ENCODE measurements at regions not wholly inside any gene's neighbourhood (a gene's known extent, or its start where the extent isn't known, plus 50 kb on each side); places are given as distances from the start of the nearest gene placed in this dataset.

DNA sequence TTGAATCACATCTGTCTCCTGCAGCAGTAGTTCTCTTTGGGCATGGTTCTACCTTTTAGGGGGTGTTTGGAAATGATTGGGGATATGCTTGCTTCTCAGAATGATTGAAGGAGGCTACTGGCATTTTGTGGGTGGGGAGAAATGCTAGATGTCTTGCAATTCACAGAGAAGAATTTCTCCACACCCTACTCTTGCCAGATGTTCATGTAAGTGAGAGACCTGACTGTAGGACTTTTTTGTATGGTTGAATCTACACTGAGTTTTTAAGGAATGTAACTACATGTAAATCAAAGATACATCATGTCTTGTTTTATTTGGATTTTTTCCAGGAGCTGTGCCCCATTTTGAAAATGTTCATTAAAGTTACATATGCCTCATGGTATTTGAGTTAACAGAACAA lies 311.9 kb downstream of the PRDM2 start (continued):
- TF ChIP-seq, protein P1, sequence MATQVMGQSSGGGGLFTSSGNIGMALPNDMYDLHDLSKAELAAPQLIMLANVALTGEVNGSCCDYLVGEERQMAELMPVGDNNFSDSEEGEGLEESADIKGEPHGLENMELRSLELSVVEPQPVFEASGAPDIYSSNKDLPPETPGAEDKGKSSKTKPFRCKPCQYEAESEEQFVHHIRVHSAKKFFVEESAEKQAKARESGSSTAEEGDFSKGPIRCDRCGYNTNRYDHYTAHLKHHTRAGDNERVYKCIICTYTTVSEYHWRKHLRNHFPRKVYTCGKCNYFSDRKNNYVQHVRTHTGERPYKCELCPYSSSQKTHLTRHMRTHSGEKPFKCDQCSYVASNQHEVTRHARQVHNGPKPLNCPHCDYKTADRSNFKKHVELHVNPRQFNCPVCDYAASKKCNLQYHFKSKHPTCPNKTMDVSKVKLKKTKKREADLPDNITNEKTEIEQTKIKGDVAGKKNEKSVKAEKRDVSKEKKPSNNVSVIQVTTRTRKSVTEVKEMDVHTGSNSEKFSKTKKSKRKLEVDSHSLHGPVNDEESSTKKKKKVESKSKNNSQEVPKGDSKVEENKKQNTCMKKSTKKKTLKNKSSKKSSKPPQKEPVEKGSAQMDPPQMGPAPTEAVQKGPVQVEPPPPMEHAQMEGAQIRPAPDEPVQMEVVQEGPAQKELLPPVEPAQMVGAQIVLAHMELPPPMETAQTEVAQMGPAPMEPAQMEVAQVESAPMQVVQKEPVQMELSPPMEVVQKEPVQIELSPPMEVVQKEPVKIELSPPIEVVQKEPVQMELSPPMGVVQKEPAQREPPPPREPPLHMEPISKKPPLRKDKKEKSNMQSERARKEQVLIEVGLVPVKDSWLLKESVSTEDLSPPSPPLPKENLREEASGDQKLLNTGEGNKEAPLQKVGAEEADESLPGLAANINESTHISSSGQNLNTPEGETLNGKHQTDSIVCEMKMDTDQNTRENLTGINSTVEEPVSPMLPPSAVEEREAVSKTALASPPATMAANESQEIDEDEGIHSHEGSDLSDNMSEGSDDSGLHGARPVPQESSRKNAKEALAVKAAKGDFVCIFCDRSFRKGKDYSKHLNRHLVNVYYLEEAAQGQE (IDR thresholded peaks at IDR 0.05) = no peak
- TF ChIP-seq CBX2 (IDR thresholded peaks at IDR 0.05; ENCODE audit: borderline replicate concordance, low read depth) (no peak), FOSL2 (IDR thresholded peaks at IDR 0.05) (no peak), FOSL2 (CRISPR knock-in tag; IDR thresholded peaks at IDR 0.05) (no peak)

DNA sequence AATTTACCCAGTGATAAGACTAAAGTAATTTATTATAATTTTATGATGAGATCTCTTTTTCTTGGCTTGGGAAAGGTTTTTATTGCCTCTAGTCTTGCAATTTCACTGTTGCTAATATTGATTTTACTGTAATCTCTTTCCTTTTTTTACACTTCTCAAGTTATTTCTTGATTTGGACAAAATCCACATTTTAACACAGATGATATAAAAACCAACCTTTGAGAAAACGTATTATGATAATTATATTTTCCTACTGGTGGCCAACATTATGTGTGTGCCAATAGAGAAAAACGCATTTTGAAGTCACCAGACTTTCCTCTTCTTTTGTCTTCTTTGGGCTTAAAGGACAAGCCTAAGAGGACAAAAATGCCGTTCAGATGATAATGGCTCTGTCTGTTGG lies 314.9 kb downstream of the PRDM2 start:
- Histone ChIP-seq H3K4me1 (no peaks in the 10 kb centered on the region), H3K4me2 (no peak overlapping the region), H3K27ac (no peak overlapping the region), H3K4me3 (no peak overlapping the region), H3K9me3 (no peaks in the 10 kb centered on the region)
- ChIA-PET CTCF (interaction anchor here (0.7 kb wide), 1 partner anchor 18 kb away, joined by 3 read pairs; no protein-coding TSS in a partner anchor), POLR2A (no interaction called here)
- WGBS (ENCODE audit: missing lambda C conversion rate) = 0% methylated on average over 3 of the region's 3 CpGs
- ATAC-seq = no peak
- TF ChIP-seq CBX8 (IDR thresholded peaks at IDR 0.05) (no peak), CBX2 (IDR thresholded peaks at IDR 0.05; ENCODE audit: borderline replicate concordance, low read depth) (no peak), JUNB (IDR thresholded peaks at IDR 0.05) (no peak), NPAS2 (CRISPR knock-in tag; IDR thresholded peaks at IDR 0.05; ENCODE audit: borderline replicate concordance) (no peak), MYC (IDR thresholded peaks at IDR 0.05; ENCODE audit: borderline replicate concordance, low read length) (no peak), PHF8 (IDR thresholded peaks at IDR 0.05; ENCODE audit: borderline replicate concordance, low read depth) (no peak), NFE2L2 (conservative IDR thresholded peaks at IDR 0.05; ENCODE audit: low read length) (no peak), NR3C1 (IDR thresholded peaks at IDR 0.05) (no peak), MAFK (IDR thresholded peaks at IDR 0.05; ENCODE audit: partially characterized antibody) (no peak), RNF2 (IDR thresholded peaks at IDR 0.05; ENCODE audit: borderline replicate concordance, low read depth) (no peak), RCOR1 (IDR thresholded peaks at IDR 0.05; ENCODE audit: low read depth, low read length) (no peak)
- TF ChIP-seq, protein P2, sequence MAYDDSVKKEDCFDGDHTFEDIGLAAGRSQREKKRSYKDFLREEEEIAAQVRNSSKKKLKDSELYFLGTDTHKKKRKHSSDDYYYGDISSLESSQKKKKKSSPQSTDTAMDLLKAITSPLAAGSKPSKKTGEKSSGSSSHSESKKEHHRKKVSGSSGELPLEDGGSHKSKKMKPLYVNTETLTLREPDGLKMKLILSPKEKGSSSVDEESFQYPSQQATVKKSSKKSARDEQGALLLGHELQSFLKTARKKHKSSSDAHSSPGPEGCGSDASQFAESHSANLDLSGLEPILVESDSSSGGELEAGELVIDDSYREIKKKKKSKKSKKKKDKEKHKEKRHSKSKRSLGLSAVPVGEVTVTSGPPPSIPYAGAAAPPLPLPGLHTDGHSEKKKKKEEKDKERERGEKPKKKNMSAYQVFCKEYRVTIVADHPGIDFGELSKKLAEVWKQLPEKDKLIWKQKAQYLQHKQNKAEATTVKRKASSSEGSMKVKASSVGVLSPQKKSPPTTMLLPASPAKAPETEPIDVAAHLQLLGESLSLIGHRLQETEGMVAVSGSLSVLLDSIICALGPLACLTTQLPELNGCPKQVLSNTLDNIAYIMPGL (CRISPR knock-in tag; IDR thresholded peaks at IDR 0.05; ENCODE audit: borderline replicate concordance) = no peak
- TF ChIP-seq, protein P1 (IDR thresholded peaks at IDR 0.05) = no peak
- TF ChIP-seq, protein P3, sequence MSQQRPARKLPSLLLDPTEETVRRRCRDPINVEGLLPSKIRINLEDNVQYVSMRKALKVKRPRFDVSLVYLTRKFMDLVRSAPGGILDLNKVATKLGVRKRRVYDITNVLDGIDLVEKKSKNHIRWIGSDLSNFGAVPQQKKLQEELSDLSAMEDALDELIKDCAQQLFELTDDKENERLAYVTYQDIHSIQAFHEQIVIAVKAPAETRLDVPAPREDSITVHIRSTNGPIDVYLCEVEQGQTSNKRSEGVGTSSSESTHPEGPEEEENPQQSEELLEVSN (IDR thresholded peaks at IDR 0.05; ENCODE audit: borderline replicate concordance, low read depth) = no peak
- TF ChIP-seq, protein P4, sequence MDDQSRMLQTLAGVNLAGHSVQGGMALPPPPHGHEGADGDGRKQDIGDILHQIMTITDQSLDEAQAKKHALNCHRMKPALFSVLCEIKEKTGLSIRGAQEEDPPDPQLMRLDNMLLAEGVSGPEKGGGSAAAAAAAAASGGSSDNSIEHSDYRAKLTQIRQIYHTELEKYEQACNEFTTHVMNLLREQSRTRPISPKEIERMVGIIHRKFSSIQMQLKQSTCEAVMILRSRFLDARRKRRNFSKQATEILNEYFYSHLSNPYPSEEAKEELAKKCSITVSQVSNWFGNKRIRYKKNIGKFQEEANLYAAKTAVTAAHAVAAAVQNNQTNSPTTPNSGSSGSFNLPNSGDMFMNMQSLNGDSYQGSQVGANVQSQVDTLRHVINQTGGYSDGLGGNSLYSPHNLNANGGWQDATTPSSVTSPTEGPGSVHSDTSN (IDR thresholded peaks at IDR 0.05) = no peak
- TF ChIP-seq, protein P5, sequence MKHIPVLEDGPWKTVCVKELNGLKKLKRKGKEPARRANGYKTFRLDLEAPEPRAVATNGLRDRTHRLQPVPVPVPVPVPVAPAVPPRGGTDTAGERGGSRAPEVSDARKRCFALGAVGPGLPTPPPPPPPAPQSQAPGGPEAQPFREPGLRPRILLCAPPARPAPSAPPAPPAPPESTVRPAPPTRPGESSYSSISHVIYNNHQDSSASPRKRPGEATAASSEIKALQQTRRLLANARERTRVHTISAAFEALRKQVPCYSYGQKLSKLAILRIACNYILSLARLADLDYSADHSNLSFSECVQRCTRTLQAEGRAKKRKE (CRISPR knock-in tag; IDR thresholded peaks at IDR 0.05; ENCODE audit: low read depth) = no peak
- DNase-seq (ENCODE audit: low read depth in 1 of 2, low spot score in 1 of 2) = no peak
- FAIRE-seq = no peak
